DND-41 (cell line): ENCODE measurements at regions not wholly inside any gene's neighbourhood (a gene's known extent, or its start where the extent isn't known, plus 50 kb on each side); places are given as distances from the start of the nearest gene placed in this dataset.
"Not testable (repeated sequence)": the region's sequence is repeated elsewhere in the genome, so short reads cannot be mapped to it uniquely, and the experiment has no call there.

Source experiments
- ATAC-seq: fragments of 200-7000 bp; cut with Tn5 transposase; 3 replicates; pipeline ENCODE4 v1.9.1; 2021; ENCODE audit warnings: low read depth; ENCODE audit not compliant: insufficient read depth
- DNase-seq: peaks from one replicate; pipeline ENCODE4 v3.0.0-alpha.2; 2020
- H2AFZ ChIP-seq: 2 replicates; pipeline ENCODE4 v1.6.0; 2012; ENCODE audit warnings: low read depth, low read length
- H3K27ac ChIP-seq: 2 replicates; pipeline ENCODE4 v1.5.1; 2012; ENCODE audit warnings: low read length, inconsistent platforms
- H3K27me3 ChIP-seq: fragments of 200-600 bp; sonication (generic); 2 replicates; pipeline ENCODE4 v1.6.0; 2012; ENCODE audit warnings: low read length, mild to moderate bottlenecking, inconsistent platforms; ENCODE audit not compliant: insufficient read depth, poor library complexity
- H3K36me3 ChIP-seq: 2 replicates; pipeline ENCODE4 v1.5.1; 2012; ENCODE audit warnings: low read length, inconsistent platforms; ENCODE audit not compliant: insufficient read depth
- H3K4me1 ChIP-seq: 2 replicates; pipeline ENCODE4 v1.5.1; 2012; ENCODE audit warnings: mild to moderate bottlenecking, low read length; ENCODE audit not compliant: insufficient read depth
- H3K4me2 ChIP-seq: 2 replicates; pipeline ENCODE4 v1.6.0; 2012; ENCODE audit warnings: mild to moderate bottlenecking, moderate library complexity, low read length, inconsistent platforms; ENCODE audit not compliant: insufficient read depth
- H3K4me3 ChIP-seq, 2 experiments: fragments of 200-600 bp in 1 of 2; shearing (Covaris generic) in 1 of 2; 2 replicates each; pipeline ENCODE4 v1.5.1; 2012 to 2016; ENCODE audit warnings: inconsistent platforms in 2 of 2, low read length in 2 of 2, mild to moderate bottlenecking in 2 of 2, low read depth in 1 of 2, moderate library complexity in 1 of 2
- H3K79me2 ChIP-seq: 2 replicates; pipeline ENCODE4 v1.6.0; 2012; ENCODE audit warnings: low read length, inconsistent platforms; ENCODE audit not compliant: insufficient read depth
- H3K9ac ChIP-seq: 2 replicates; pipeline ENCODE4 v1.6.0; 2012; ENCODE audit warnings: low read depth, mild to moderate bottlenecking, inconsistent platforms, low read length, moderate library complexity
- H3K9me3 ChIP-seq: 2 replicates; pipeline ENCODE4 v1.5.1; 2012; ENCODE audit warnings: low read length, moderate library complexity, mild to moderate bottlenecking, inconsistent platforms; ENCODE audit not compliant: insufficient read depth, severe bottlenecking
- H4K20me1 ChIP-seq: 2 replicates; pipeline ENCODE4 v1.6.0; 2012; ENCODE audit warnings: low read length; ENCODE audit not compliant: insufficient read depth
- EZH2 ChIP-seq: IDR thresholded peaks from 3 replicates; pipeline ENCODE4 v1.6.1; 2012; ENCODE audit warnings: borderline replicate concordance, low read depth, mild to moderate bottlenecking, moderate library complexity, low read length, inconsistent platforms; ENCODE audit not compliant: severe bottlenecking
- TF ChIP-seq, protein P1 (sequence below): IDR thresholded peaks from 2 replicates; pipeline ENCODE4 v1.5.1; 2012; ENCODE audit warnings: borderline replicate concordance, low read length, moderate library complexity, mild to moderate bottlenecking; ENCODE audit not compliant: poor library complexity, severe bottlenecking; ENCODE audit errors: extremely low read depth

- TF ChIP-seq, protein P1, sequence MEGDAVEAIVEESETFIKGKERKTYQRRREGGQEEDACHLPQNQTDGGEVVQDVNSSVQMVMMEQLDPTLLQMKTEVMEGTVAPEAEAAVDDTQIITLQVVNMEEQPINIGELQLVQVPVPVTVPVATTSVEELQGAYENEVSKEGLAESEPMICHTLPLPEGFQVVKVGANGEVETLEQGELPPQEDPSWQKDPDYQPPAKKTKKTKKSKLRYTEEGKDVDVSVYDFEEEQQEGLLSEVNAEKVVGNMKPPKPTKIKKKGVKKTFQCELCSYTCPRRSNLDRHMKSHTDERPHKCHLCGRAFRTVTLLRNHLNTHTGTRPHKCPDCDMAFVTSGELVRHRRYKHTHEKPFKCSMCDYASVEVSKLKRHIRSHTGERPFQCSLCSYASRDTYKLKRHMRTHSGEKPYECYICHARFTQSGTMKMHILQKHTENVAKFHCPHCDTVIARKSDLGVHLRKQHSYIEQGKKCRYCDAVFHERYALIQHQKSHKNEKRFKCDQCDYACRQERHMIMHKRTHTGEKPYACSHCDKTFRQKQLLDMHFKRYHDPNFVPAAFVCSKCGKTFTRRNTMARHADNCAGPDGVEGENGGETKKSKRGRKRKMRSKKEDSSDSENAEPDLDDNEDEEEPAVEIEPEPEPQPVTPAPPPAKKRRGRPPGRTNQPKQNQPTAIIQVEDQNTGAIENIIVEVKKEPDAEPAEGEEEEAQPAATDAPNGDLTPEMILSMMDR = no peak
- TF ChIP-seq EZH2 = no peak
- Histone ChIP-seq H4K20me1 (no peaks in the 10 kb centered on the region), H2AFZ (no peak overlapping the region), H3K9me3 (no peaks in the 10 kb centered on the region), H3K4me2 (no peak overlapping the region), H3K4me1 (no peaks in the 10 kb centered on the region), H3K36me3 (no peaks in the 10 kb centered on the region), H3K79me2 (no peaks in the 10 kb centered on the region), H3K27ac (no peak overlapping the region), H3K27me3 (no peaks in the 10 kb centered on the region), H3K9ac (no peak overlapping the region), H3K4me3 (no peak overlapping the region)
- ATAC-seq = no peak
- DNase-seq = no peak
Measured at GRCh38 chr3:177465257-177465642, 268.0 kb upstream of the TBL1XR1 start.

GRCh38 chr3:177466074-177466473, 268.8 kb upstream of the TBL1XR1 start:
- Histone ChIP-seq H2AFZ (no peak overlapping the region), H3K9me3 (no peaks in the 10 kb centered on the region), H3K27ac (no peak overlapping the region), H3K27me3 (no peaks in the 10 kb centered on the region), H3K4me1 (no peaks in the 10 kb centered on the region), H3K9ac (no peak overlapping the region), H4K20me1 (no peaks in the 10 kb centered on the region), H3K79me2 (no peaks in the 10 kb centered on the region), H3K36me3 (no peaks in the 10 kb centered on the region), H3K4me3 (no peak overlapping the region), H3K4me2 (no peak overlapping the region)
- DNase-seq (no peak), ATAC-seq (no peak)
- no peak for TF ChIP-seq EZH2
- TF ChIP-seq, protein P1 = no peak

DNA sequence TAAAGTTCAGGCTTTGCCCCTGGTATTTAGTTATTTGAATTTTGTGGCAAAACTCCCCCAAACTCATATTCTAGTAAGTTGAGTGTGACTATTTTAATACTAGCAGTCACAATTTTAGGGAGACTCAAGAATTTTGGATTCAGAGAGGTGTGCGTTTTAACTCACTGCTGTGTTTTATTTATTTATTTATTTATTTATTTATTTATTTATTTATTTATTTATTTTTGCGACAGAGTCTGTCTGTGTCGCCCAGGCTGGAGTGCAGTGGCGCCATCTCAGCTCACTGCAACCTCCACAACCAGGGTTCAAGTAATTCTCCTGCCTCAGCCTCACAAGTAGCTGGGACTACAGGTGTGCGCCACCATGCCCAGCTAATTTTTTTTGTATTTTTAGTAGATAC, 269.3 kb upstream of the TBL1XR1 start:
- DNase-seq, H4K20me1 ChIP-seq, H2AFZ ChIP-seq, H3K4me1 ChIP-seq, H3K36me3 ChIP-seq, H3K79me2 ChIP-seq, H3K4me3 ChIP-seq, H3K9me3 ChIP-seq, ATAC-seq, H3K27ac ChIP-seq, H3K9ac ChIP-seq, H3K27me3 ChIP-seq, H3K4me2 ChIP-seq: not testable (repeated sequence)

DNA sequence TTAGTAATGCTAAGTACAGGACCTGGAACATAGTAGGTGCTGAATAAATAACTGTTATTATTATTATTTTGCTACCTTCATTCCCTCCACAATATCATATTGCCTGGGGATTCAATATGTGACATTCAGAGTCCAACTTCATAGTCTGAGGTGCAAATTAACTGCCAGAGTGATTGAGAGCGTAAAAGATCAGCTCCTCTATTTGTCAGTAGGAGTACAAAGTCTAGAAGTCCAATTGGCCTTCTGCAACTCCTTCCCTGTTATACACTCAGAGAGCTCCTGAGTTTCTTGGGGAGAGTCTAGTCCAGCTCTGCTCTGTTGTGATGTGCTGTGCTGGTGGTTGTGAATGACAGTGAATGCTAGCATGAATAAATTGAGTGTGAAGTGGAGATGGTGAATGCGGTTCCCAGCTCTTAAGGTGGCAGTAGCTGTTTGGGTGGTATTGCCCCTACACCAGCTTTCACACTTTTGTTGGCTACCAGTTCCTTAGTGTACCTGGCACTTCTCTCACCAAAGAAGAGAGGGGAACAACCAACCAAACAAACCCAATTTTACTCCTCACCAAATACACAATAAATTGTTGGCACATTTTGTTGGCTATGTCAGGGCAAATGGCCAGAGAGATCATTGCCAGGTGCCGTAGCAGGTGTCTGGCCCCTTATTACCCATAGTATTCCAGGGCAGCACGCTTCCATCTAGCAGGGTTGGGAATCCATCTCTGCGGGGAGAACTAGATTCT, 270.1 kb upstream of the TBL1XR1 start:
- Histone ChIP-seq H4K20me1 (no peaks in the 10 kb centered on the region), H3K4me2 (no peak overlapping the region), H3K36me3 (no peaks in the 10 kb centered on the region), H3K4me3 (no peak overlapping the region), H3K27ac (no peak overlapping the region), H3K79me2 (no peaks in the 10 kb centered on the region), H3K9me3 (no peaks in the 10 kb centered on the region), H3K9ac (no peak overlapping the region), H3K4me1 (no peaks in the 10 kb centered on the region), H3K27me3 (no peaks in the 10 kb centered on the region), H2AFZ (peak overlapping the region; percentile 42)
- ATAC-seq = no peak
- TF ChIP-seq, protein P1 = no peak
- no peak for DNase-seq
